Activated T-cell treated with anti-CD3 and anti-CD28 coated beads for 48 hours (primary cell): ENCODE measurements at regions not wholly inside any gene's neighbourhood (a gene's known extent, or its start where the extent isn't known, plus 50 kb on each side); places are given as distances from the start of the nearest gene placed in this dataset.

ENCODE experiments used
- DNase-seq: peaks from one replicate; pipeline ENCODE4 v3.0.0-alpha.2; 2020; ENCODE audit warnings: low read depth

GRCh38 chr2:45337481-45337880 lies 273.6 kb downstream of the SRBD1 start:
- no peak for DNase-seq

- no peak for DNase-seq
These were observed 276.9 kb downstream of the SRBD1 start for GRCh38 chr2:45334205-45334604.

- no peak for DNase-seq
These were observed 278.5 kb downstream of the SRBD1 start for GRCh38 chr2:45332567-45332966.

- DNase-seq: no peak
These were observed 279.0 kb downstream of the SRBD1 start for GRCh38 chr2:45332094-45332493.

DNA sequence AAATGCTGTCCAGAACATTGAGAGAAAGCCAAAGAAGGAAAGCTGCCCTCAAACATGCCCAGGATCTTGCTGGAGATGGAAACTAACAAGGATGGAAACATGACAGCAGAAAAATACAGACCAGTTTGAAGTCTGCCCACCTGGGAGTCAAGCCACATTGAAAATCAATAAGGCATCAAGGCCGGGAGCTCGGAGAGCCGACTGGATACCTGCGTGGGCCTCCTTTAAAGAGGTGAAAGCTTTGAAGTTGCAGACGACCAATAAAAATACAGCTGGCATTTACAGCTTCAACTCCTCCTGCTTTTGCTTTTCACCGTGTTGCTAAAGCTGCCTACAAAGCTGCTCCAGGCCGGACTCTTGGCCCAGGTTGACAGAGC lies 279.7 kb downstream of the SRBD1 start:
- DNase-seq: no peak

GRCh38 chr2:45330637-45331409 lies 280.2 kb downstream of the SRBD1 start:
- DNase-seq: no peak

GRCh38 chr2:45330108-45330507 lies 281.0 kb downstream of the SRBD1 start:
- DNase-seq: no peak

GRCh38 chr2:45329045-45329677 lies 281.9 kb downstream of the SRBD1 start:
- no peak for DNase-seq

DNA sequence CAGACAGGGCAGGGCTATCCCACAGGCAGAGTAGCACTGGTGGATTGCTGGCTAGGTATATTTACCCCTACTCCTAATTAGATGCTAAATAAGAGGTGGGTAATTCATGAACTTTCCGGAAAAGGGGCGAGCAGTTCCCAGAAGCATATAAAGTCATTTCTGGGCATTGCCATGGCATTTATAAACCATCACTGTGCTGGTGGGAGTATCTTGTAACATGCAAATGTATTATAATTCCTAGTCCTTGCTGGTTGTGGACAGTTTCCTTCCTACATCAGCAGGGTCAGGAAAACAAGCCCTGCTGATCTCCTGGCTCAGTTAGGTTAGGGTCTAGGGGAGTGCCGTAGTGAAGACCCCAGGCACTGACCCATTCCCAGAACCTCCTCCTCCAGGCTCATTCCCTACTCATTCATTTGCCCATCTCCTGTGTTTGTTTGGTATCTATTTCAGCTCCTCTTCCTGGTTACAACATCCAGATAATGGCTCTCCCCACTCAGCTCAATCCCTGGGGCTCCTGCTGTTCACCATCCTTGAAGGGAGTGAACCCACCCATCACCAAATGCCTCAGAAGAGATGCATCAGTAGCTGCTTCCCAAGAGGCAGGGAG lies 282.7 kb downstream of the SRBD1 start:
- DNase-seq: no peak

- no peak for DNase-seq
These were observed 287.7 kb downstream of the SRBD1 start for GRCh38 chr2:45323344-45323743.

- DNase-seq: no peak
These were observed 290.1 kb downstream of the SRBD1 start for GRCh38 chr2:45320956-45321355.

- no peak for DNase-seq
These were observed 291.2 kb downstream of the SRBD1 start for GRCh38 chr2:45319683-45320455.

GRCh38 chr2:45318686-45319085 lies 292.4 kb downstream of the SRBD1 start:
- no peak for DNase-seq

GRCh38 chr2:45316576-45317338 lies 294.3 kb downstream of the SRBD1 start:
- no peak for DNase-seq

DNA sequence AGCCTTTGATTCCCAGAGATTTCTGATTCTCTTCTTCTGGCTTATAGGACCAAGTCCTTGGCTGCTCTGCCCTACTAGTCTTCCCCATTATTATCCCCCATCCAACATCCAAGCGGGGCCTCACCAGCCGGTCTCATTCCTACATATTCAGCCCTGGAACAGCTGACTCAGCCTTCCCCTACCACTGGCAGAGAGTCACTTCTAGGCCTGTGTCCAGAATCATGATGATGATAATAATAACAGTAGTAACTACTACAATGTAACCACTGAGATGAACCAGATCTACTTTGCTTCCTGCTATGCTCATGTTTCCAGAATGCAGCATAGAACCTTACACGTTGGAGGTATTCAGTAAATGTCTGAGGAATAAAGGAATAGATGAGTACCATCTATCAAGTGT lies 295.2 kb downstream of the SRBD1 start:
- no peak for DNase-seq

DNA sequence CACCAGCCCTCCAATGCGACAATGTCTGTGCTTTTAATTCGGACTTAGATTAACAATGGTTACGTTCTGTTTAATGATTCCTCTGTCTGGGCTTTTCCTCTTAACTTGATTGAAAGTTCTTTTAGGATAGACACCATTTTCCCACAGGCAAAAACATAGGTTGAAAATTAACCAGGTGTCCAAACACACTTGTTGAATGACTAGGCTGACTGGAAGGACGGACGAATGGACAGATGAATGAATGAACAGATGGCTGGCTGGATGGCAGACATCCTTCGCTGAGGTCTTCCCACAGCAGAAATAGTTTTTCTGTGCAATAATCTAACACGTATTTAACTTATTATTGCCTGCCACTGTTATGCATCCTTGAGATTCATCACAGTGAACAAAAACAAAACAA lies 298.8 kb downstream of the SRBD1 start:
- DNase-seq: no peak

- DNase-seq: no peak
These were observed 299.5 kb downstream of the SRBD1 start for GRCh38 chr2:45311559-45311958.

DNA sequence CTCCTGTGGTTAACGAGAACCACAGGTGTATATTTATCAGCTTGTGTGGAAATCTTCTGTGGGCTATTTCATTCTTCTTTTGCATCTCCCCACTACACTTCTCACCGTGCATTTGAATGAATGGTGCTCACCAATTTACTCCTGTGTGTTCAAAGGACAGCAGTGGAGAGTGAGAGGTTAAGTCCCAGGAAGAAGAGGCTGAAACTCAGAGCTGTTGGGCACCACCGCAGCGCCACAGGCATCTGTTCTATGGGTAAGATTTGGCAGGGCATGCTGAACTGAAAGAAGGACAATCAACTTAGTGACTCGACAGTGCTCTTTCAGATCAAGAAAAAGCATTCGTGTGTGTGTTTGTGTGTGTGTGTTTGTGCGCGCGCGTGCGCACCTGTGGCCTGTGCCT lies 297.9 kb upstream of the SIX2 start:
- no peak for DNase-seq

DNA sequence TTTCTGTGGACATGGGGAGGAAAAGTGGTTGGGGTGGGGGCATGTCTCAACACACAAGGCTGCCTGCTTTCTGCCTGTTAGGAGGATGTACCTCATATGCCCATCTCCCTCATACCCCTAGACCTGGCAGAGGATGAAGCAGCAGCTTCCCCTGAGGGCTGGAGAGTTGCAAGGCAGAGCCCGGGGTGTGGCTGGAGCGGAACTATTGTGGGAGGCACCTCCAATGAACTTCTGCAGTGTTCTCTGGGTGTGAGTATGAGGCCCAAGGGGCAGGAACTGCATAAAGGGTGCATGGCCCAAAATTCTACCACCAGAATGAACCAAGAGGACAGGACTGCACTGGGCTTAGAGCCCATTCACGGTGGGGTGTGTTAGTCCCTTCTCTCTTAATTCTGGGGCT lies 296.3 kb upstream of the SIX2 start:
- no peak for DNase-seq

GRCh38 chr2:45303417-45304202 lies 294.4 kb upstream of the SIX2 start:
- no peak for DNase-seq
